ENCODE measurements at regions not wholly inside any gene's neighbourhood (a gene's known extent, or its start where the extent isn't known, plus 50 kb on each side); places are given as distances from the start of the nearest gene placed in this dataset.

DNA sequence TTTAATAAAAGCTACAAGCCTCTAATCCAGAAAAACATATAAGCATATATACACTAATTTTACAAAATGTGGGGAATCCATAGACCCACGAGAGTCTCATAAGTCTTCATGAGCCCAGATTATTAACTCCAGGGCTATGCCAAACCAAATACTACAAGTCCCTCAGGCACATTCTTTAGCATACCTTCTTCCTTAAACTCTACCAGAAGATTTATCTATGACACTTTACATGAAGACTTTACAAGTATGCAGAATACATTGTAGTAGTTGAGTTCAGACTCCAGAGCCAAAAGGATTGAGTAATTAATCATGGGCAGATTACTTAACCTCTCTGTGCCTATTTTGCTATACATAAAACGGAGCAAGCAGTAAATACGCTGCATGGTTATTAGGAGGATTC lies 793.7 kb upstream of the ADGRL2 start:
- H3K4me3 ChIP-seq (replicated peaks; ENCODE audit: insufficient read depth, low read length): no peak overlapping the region
- no peaks in the 10 kb centered on the region for H3K27me3 ChIP-seq (ENCODE audit: insufficient read depth, poor library complexity, severe bottlenecking)
- TF ChIP-seq GABPA (IDR thresholded peaks at IDR 0.05; ENCODE audit: low read depth) (no peak), POLR2AphosphoS5 (IDR thresholded peaks at IDR 0.05; ENCODE audit: low read depth) (no peak), SPI1 (IDR thresholded peaks at IDR 0.05; ENCODE audit: borderline replicate concordance, low read depth) (no peak), CTCF (IDR thresholded peaks at IDR 0.05; ENCODE audit: insufficient read depth, low read length) (no peak)
- TF ChIP-seq, protein P1, sequence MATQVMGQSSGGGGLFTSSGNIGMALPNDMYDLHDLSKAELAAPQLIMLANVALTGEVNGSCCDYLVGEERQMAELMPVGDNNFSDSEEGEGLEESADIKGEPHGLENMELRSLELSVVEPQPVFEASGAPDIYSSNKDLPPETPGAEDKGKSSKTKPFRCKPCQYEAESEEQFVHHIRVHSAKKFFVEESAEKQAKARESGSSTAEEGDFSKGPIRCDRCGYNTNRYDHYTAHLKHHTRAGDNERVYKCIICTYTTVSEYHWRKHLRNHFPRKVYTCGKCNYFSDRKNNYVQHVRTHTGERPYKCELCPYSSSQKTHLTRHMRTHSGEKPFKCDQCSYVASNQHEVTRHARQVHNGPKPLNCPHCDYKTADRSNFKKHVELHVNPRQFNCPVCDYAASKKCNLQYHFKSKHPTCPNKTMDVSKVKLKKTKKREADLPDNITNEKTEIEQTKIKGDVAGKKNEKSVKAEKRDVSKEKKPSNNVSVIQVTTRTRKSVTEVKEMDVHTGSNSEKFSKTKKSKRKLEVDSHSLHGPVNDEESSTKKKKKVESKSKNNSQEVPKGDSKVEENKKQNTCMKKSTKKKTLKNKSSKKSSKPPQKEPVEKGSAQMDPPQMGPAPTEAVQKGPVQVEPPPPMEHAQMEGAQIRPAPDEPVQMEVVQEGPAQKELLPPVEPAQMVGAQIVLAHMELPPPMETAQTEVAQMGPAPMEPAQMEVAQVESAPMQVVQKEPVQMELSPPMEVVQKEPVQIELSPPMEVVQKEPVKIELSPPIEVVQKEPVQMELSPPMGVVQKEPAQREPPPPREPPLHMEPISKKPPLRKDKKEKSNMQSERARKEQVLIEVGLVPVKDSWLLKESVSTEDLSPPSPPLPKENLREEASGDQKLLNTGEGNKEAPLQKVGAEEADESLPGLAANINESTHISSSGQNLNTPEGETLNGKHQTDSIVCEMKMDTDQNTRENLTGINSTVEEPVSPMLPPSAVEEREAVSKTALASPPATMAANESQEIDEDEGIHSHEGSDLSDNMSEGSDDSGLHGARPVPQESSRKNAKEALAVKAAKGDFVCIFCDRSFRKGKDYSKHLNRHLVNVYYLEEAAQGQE (IDR thresholded peaks at IDR 0.05; ENCODE audit: insufficient replicate concordance, low read depth): no peak
- H3K27ac ChIP-seq (replicated peaks): no peak overlapping the region
- DNase-seq (ENCODE audit: low read depth in 1 of 2, low spot score in 1 of 2): no peak

DNA sequence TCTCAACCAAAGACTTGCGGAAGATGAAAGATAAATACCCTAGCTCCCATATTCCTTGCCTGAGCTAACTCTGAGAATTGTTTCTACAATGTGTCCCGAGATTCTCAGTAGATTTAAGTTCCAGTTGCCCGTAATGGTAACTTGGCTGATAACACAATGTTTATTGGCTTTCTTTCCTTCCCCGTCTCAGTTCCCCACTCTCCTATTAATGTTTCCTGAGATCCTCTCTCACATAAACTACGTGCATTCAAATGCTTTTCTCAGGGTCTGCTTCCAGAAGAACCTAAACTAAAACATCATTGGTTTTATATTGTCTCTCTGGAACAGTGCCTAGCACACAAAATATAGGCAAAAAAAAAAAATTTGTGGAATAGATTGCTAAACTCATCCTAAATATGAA lies 794.2 kb upstream of the ADGRL2 start:
- Histone ChIP-seq H3K4me3 (replicated peaks; ENCODE audit: insufficient read depth, low read length) (no peak overlapping the region), H3K27me3 (ENCODE audit: insufficient read depth, poor library complexity, severe bottlenecking) (no peaks in the 10 kb centered on the region), H3K27ac (replicated peaks) (no peak overlapping the region)
- TF ChIP-seq SPI1 (IDR thresholded peaks at IDR 0.05; ENCODE audit: borderline replicate concordance, low read depth) (no peak), CTCF (IDR thresholded peaks at IDR 0.05; ENCODE audit: insufficient read depth, low read length) (no peak), GABPA (IDR thresholded peaks at IDR 0.05; ENCODE audit: low read depth) (no peak), POLR2AphosphoS5 (IDR thresholded peaks at IDR 0.05; ENCODE audit: low read depth) (no peak)
- TF ChIP-seq, protein P1 (IDR thresholded peaks at IDR 0.05; ENCODE audit: insufficient replicate concordance, low read depth): no peak
- DNase-seq (ENCODE audit: low read depth in 1 of 2, low spot score in 1 of 2): no peak

GRCh38 chr1:81004011-81004410 lies 796.7 kb upstream of the ADGRL2 start:
- no peak for DNase-seq (ENCODE audit: low read depth in 1 of 2, low spot score in 1 of 2)
- TF ChIP-seq SPI1 (IDR thresholded peaks at IDR 0.05; ENCODE audit: borderline replicate concordance, low read depth) (no peak), POLR2AphosphoS5 (IDR thresholded peaks at IDR 0.05; ENCODE audit: low read depth) (no peak), GABPA (IDR thresholded peaks at IDR 0.05; ENCODE audit: low read depth) (no peak), CTCF (IDR thresholded peaks at IDR 0.05; ENCODE audit: insufficient read depth, low read length) (no peak)
- TF ChIP-seq, protein P1 (IDR thresholded peaks at IDR 0.05; ENCODE audit: insufficient replicate concordance, low read depth): no peak
- H3K4me3 ChIP-seq (replicated peaks; ENCODE audit: insufficient read depth, low read length): no peak overlapping the region
- no peaks in the 10 kb centered on the region for H3K27me3 ChIP-seq (ENCODE audit: insufficient read depth, poor library complexity, severe bottlenecking)
- H3K27ac ChIP-seq (replicated peaks): no peak overlapping the region
